ENCODE measurements at regions not wholly inside any gene's neighbourhood (a gene's known extent, or its start where the extent isn't known, plus 50 kb on each side); places are given as distances from the start of the nearest gene placed in this dataset.
"Not testable (repeated sequence)": the region's sequence is repeated elsewhere in the genome, so short reads cannot be mapped to it uniquely, and the experiment has no call there.

DNA sequence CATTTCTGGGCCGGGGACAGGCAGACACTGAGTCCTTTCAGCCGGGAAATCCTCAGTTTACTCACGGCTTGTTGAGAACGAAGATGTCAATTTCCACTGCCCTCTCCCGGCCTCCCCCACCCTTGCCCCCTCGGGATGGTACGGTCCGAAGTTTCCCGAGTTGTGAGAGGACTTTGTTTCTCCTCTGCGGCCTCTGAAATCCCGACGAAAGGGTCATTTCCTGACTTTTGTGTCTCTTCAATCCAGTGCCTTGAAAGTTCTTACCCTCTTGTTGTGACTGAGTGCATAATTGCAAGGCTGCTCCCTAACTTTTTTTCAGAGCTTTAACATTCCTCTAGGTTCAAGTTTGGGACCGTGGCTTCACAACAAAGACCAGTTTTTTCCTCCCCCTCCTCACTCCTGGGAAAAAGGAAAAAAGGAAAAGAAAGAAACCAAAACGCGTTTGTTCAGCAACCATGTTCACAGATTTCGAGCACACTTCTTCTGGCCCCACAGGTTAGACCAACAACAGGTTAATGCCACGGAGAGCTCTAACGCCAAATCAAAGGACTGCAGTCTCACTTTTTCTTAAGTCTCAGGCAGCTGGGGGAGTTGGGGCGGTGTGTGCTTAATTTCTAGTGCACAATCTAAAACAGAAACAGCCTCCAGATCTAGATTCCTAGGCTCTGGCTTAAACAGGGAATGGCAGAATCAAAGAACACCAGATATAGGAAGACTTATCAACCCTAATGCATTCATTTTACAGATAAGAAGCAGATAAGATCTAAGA, 138.9 kb downstream of the TMCO5A start:
- peak in 1 of 2 donors; percentile 89 for DNase-seq

GRCh38 chr15:38074029-38074428, 139.6 kb downstream of the TMCO5A start:
- DNase-seq, result no peak

DNA sequence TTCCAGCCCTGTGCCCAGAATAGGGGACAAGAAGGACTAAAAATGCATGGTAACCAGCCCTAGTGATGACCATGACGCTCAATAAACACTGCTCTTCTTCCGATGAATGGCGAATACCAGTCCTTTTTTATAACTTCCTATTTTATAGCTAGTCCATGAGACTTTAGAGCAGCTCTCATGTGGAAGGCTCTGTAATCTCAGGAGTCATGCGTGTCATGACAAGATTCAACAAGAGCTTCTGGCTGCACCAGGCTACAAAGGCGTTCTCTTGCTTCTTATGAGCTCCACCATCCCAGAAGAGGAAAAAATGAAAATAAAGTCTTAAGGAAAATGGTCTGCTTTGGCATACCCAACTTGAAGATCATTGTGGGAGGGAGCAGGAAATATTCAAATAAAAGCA, 141.0 kb downstream of the TMCO5A start:
- no peak for DNase-seq

- no peak for DNase-seq
These were observed 142.3 kb downstream of the TMCO5A start for GRCh38 chr15:38076786-38077185.

GRCh38 chr15:38079236-38079635, 144.8 kb downstream of the TMCO5A start:
- no peak for DNase-seq

DNA sequence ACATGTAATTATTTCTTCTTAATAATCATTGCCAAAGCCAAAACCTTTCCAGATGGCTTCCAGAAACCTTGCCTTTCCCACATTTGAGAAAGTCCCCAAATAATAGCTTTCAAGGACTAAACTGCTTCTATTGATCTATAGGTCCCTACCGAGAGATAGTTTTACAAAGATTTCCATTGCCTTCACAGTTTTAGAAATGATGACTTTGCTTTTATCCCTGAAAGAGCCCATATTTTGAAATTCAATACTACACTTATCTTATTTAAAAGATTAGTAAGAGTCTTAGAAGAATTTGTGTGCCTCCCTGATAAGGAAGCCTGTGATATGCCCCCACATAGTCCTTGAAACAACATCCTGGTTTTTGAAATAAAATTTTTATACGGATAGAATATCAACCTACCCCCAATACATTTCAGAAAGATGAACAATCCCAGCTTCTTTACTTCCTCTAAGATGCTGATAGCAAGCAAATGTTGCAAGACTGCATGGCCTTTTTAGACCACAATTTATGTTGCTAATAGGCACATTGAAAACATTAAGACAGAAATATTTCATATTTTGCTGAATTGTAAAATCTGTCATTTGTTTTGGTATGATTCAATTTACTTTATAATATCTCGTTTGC, 146.3 kb downstream of the TMCO5A start:
- no peak for DNase-seq

- DNase-seq, result no peak
These were observed 149.8 kb downstream of the TMCO5A start for GRCh38 chr15:38084289-38084688.

DNA sequence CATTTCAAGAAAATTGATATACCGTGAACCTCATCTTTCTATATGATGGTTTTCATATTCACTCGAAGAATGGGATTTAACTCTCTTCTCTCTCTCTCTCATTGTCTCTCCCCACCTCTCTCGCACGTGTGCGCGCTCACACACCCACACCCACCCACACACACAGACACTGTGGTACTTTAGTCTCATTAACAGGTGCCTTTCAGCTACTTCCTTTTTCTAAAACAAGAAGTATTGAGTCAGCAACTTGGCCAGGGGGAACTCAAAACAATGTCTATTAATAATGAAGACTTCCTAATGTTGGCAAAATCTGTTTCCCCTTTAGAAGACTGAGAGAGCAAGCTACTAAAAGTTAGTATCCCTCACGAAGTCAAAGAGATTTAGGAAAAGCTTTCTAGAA, 150.7 kb downstream of the TMCO5A start:
- peak in 1 of 2 donors; percentile 35 for DNase-seq

DNA sequence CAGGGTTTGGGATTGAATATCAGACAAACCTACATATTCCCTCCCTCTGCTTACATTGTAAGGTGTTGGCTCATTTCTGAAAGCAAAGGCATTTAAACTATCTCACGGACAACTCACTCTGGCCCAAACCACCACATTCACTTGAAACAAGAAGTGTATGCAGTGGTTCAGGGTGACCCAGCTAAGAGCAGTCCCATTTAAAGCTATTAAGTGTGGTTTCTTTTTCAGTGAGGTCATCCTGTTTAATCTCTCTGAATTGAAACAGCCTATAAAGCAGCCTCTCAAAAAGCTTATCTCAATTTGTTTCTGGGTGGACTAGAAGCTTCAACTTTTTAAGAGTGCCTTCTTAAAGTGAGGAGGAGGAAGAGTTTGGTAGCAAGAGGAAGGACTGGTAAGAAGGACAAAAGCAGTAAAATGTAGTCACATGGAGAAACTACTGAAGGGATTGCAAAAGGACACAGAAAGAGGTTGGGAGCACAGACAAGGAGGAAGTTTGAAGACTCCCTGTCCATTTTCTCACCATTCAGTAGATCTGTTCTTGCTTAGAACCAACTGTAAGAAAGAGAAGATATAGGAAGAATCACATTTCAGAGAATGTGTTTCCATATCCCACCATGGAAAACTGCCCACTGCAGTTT, 151.6 kb downstream of the TMCO5A start:
- no peak for DNase-seq

DNA sequence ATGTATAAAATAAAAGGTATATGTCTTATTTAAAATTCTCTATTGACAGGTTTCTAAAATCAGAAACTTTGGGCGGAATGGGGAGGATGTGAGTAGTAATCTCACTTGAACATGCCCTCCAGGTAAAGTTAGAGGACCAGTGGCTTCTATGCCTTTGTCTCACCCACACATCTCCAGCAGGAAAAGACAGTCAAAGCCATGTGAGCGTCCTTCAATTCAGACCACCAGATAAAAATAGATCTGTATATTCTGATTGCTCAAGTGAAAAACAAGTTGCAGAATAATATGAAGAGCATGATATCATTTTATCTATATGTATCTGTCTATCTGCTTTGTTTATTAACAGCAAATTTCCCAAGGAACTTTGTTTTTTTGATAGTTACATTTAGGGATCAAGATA, 152.2 kb downstream of the TMCO5A start:
- no peak for DNase-seq

DNA sequence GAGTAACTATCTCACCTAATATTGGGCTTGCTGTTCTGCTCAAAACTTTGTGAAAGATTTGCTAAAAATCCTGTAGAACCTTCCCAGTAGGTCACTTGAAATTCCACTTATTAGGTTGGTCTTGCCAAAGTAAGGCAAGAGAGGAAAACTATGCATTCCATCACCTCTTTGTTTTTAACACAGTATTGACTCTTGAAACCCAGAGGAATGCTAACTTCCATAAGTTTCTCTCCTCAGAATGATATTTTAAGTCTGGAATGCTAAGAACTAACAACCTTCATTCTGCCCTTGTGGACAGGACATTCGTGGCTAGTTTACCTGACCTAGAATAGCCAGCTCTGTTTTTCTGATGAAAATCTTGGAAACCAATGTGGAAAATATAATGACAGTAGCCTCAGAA, 154.5 kb downstream of the TMCO5A start:
- no peak for DNase-seq

DNA sequence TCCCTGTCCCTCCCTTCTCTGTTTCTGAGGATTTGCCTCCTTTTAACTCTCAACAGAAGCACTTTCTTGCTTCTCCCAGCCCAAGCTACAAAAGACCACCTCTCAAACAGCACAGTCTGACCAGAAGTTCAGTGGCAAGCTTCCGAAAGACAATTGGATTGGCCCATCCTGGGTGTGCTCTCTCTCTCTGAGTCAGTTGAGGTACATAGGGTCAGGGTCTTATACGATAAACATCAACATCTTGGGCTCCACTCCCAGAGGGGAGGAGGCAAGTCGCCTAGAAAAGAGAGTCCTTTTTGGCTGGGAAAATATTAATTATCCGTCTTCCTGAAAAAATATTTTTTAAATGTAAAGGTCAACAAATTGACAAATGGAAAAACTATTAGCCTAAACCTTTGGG, 155.8 kb downstream of the TMCO5A start:
- DNase-seq, result no peak

GRCh38 chr15:38090678-38091077, 156.2 kb downstream of the TMCO5A start:
- no peak for DNase-seq

- DNase-seq, result no peak
These were observed 156.7 kb downstream of the TMCO5A start for GRCh38 chr15:38091078-38091645.

DNA sequence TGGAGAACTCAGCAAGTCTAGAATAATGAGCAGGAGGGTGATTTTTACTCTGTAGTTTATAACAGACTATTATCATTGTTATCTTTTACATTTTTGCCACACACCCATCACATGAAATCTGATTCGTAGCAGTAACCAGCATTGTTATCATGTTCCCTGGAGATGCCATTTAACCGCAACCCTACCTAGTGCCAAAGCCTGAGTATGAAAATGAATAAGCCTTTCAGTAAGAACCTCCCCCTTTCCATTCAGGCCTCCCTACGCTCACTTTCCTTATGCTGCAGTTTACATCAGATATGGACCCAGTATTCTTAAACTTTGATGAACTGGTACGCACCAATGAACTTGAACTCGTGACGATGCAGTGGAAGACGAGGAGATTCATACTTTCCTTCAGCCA, 158.7 kb upstream of the SPRED1 start:
- DNase-seq, result no peak

DNA sequence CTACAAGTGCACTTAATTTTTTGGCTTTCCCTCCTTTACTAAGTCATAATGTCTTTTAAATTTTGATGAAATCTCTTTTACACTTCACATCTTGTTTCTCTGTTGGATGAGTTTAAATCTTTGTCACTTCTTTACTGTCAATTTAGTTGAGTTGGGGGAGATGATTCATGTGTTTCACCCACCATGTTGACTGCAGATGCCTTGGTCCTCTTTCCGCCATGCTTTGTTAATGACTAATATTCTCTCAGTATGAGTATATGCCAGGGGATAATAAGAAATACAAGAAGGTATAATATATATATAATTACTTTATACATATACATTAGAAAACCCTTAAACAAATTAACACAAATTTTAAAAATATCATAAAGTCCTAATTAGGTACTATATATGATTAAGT, 149.7 kb upstream of the SPRED1 start:
- no peak for DNase-seq

- no peak for DNase-seq
These were observed 149.1 kb upstream of the SPRED1 start for GRCh38 chr15:38103564-38103963.

DNA sequence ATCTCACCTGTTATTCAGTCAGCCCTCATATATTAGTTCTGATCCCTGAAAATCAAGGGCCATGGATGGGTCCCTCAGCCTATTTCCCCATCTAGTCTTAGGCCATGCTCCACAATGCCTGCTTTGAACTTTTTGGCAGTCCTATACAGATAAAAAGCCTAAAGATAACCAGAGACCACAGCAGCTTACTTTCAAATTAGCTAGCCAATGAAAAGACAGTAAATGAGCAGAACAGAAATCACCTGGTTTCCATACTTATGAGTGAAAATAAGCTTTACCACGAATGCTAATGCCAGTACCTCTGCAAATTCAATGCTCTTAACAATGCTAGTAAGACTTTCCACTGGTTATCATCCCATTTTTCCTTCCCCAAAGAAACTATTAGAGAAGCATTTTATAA, 141.6 kb upstream of the SPRED1 start:
- DNase-seq, result no peak

GRCh38 chr15:38112406-38112805, 140.2 kb upstream of the SPRED1 start:
- no peak for DNase-seq

DNA sequence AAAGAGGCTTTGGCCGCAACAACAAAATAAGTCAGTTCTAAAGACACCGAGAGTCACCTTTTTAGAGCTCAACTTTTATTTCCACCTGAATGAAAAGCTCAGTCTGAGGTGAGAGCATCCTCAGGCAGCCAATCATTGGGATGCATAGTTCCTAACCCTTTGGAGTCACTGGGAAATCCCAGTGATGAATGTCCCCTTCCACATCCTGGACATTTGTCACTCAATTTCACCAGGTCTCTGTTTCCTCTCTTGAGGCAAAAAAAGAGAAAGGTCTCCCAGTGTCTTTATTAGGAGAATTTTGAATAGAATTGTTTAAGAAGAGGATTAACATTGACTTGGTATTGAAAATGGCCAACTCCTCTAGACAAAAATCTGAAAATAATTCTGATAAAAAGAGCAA, 137.5 kb upstream of the SPRED1 start:
- DNase-seq, result no peak

DNA sequence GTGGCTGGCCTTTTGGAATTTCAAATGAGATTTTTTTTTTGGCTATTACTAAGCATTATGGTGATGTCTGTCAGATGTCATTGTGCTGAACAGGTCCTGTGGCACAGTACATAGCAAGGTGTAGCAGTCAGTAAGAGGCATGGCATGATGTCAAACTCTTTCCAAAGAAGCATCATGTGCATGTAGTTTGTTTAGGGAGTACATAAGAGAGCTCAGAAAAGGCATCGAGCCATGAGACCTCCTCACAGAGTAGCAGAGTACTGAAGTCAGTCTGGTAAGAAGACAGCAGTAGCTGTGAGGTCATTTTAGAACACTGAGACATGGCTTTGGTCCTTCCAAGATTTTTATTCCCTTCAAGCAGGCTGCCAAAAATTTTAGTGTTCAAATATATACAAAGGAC, 134.9 kb upstream of the SPRED1 start:
- DNase-seq, result no peak

DNA sequence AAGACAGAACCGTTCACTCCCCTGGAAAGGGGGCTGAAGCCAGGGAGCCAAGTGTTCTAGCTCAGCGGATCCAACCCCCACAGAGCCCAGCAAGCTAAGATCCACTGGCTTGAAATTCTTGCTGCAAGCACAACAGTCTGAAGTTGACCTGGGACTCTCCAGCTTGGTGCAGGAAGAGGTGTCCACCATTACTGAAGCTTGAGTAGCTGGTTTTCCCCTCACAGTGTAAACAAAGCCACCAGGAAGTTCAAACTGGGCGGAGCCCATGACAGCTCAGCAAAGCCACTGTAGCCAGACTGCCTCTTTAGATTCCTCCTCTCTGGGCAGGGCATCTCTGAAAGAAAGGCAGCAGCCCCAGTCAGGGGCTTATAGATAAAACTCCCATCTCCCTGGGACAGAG, 132.8 kb upstream of the SPRED1 start:
- DNase-seq, result not testable (repeated sequence)

GRCh38 chr15:38127306-38127771, 125.3 kb upstream of the SPRED1 start:
- DNase-seq, result no peak

DNA sequence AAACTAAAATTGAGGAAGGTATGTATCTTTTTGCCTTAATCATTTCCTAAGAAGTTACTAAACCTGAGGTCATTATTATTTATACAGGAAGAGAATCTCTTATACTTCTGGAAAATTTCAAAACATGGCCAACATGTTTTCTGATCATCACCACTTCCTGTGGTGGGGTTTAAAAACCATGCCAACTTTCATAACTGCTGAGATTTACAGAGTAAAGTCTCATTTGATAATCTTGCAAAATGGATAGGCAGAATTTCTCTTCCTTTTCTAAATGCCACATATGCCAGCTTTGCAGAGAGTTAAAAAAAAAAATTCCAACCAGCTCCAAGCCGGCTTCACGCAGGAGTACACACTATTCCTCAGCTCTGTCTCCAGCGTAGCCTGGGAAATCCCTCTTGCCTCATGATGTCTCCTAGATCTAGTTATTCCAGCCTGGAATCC, 124.3 kb upstream of the SPRED1 start:
- DNase-seq, result peak in 1 of 2 donors; percentile 40

Data from hippocampal formation (tissue), 2 donors.